Natural killer cell treated with Interleukin-12 subunit alpha and Interleukin-12 subunit beta and Interleukin-15 and Interleukin-18, amount 100 ng/mL, for 72 hours (primary cell): ENCODE measurements at regions not wholly inside any gene's neighbourhood (a gene's known extent, or its start where the extent isn't known, plus 50 kb on each side); places are given as distances from the start of the nearest gene placed in this dataset.
"Not testable (repeated sequence)": the region's sequence is repeated elsewhere in the genome, so short reads cannot be mapped to it uniquely, and the experiment has no call there.

ENCODE experiments used
- ATAC-seq, 2 donors: fragments of 150-1000 bp; cut with Tn5 transposase in 1 of 2; sonication (Bioruptor Pico), chemical (Tn5 transposase) in 1 of 2; 2 replicates each; pipeline ENCODE4 v1.10.0; 2021
- DNase-seq: peaks from one replicate; pipeline ENCODE4 v3.0.0; 2022; ENCODE audit warnings: low spot score
- H3K27ac Mint-ChIP-seq, 2 donors: 1 replicate in 1 of 2; 2 replicates in 1 of 2; pipeline ENCODE4 v1.8.0; 2022; ENCODE audit warnings: mixed read lengths in 2 of 2, mild to moderate bottlenecking in 1 of 2, moderate library complexity in 1 of 2
- H3K27me3 Mint-ChIP-seq, 2 donors: 1 replicate in 1 of 2; 2 replicates in 1 of 2; pipeline ENCODE4 v1.8.0; 2022; ENCODE audit warnings: mixed read lengths in 2 of 2
- H3K36me3 Mint-ChIP-seq: one replicate; pipeline ENCODE4 v1.8.0; 2022; ENCODE audit warnings: mixed read lengths
- H3K4me1 Mint-ChIP-seq, 2 donors: 1 replicate in 1 of 2; 2 replicates in 1 of 2; pipeline ENCODE4 v1.8.0; 2022; ENCODE audit warnings: low read depth in 2 of 2, mixed read lengths in 2 of 2, mild to moderate bottlenecking in 1 of 2
- H3K4me3 Mint-ChIP-seq: one replicate; pipeline ENCODE4 v1.8.0; 2022; ENCODE audit warnings: mixed read lengths
- H3K9me3 Mint-ChIP-seq: 2 replicates; pipeline ENCODE4 v1.8.0; 2022; ENCODE audit warnings: mixed read lengths

DNA sequence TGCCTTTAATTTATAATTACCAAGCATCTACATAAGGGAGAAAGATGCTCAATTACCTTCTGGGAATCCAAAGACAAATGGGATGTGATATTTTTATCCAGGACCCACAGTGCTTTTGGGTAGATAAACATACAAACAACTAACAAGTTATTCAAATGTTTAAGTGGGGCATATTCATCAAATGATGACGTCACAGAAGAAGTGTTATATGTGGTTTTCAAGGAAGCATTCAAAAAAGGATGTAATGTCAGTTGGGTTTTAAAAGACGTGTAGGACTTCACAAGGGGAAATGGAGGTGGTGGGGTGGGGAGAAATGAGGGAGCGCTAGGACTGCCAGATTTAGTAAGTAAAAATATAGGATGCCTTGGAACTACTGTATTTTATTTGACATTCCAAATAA is 915.9 kb downstream of the KCNA4 start:
- ATAC-seq (no peak), DNase-seq (no peak)
- no peak overlapping the region for H3K4me3 Mint-ChIP-seq
- H3K27ac Mint-ChIP-seq: no peak overlapping the region
- H3K4me1 Mint-ChIP-seq: no peaks in the 10 kb centered on the region
- H3K27me3 Mint-ChIP-seq: no peaks in the 10 kb centered on the region
- peaks cover 10% of the 10 kb centered on the region for H3K9me3 Mint-ChIP-seq
- H3K36me3 Mint-ChIP-seq: peaks cover 5% of the 10 kb centered on the region

DNA sequence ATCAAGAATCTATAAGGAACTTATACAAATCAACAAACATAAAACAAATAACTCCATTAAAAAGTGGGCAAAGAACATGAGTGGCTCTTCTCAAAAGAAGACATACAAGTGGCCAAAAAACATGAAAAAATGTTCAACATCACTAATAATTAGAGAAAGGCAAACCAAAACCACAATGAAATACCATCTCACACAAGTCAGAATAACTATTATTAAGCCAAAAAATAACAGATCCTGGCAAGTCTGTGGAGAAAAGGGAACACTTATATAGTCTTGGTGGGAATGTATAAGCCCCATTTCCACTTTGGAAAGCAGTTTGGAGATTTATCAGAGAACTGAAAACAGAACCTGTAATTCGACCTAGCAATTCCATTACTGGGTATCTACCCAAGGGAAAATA is 921.0 kb downstream of the KCNA4 start:
- H3K36me3 Mint-ChIP-seq: no peaks in the 10 kb centered on the region
- H3K27me3 Mint-ChIP-seq: no peaks in the 10 kb centered on the region
- H3K4me3 Mint-ChIP-seq: no peak overlapping the region
- peaks cover 3% of the 10 kb centered on the region for H3K9me3 Mint-ChIP-seq
- DNase-seq (no peak), ATAC-seq (no peak)
- H3K27ac Mint-ChIP-seq: no peak overlapping the region
- no peaks in the 10 kb centered on the region for H3K4me1 Mint-ChIP-seq

DNA sequence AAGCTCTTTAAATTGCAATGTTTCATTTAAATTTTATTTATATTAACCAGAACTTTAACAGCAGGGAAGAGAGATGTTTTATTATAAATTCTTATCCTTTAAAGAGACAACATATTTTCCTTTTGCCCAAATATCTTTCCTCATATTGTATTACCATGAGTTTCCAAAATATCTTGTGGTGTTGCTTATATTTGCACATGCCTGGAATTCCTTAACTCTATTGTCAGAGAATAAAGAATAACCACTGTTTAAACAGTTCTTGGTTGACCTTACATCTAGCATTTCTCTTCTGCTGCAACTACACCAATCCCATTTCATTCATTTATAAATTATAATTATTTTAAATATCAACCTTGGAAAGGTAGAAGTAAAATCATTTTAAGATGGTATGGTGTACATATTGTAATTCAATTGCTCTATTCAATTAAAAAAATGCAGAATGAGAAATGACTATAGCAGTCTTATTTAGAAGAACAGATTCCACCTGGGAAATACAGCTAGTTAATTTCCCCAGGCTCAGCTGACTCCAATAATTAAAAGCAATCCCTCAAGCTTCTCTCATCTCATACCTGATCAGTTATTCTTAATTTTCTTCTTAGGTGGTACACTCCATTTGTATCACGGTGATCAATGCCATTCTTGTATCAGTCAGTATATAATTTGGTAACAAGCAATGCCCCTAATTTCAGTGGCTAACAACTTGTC is 923.3 kb downstream of the KCNA4 start:
- H3K4me1 Mint-ChIP-seq: no peaks in the 10 kb centered on the region

DNA sequence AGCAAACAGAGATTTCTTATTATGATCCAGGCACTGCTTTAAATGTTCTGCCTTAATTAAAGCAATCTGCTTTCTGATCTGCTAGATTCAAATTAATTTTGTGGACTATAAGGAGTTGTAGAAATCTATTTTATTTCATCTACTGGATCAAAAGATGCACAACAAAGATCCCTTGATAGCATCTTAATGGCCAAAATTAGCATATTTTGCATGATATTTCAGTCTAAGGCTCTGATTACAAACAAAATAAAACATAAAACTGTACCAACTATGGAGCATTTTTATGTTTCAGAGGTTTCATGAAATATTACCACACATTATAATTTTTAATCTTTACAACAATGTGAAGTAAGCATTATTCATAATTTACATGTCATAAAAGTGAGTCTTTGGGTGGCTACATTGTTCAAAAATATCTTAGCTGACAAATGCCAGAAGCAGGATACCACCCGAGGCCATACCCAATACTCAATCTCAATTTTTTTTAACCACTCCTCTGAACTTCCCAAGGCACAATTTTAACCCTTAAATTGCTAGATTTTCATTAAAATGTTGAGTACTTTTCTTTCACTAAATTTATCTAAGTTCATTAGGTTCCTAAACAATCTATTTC is 929.5 kb downstream of the KCNA4 start:
- H3K9me3 Mint-ChIP-seq: peaks cover 14% of the 10 kb centered on the region
- H3K4me3 Mint-ChIP-seq: no peak overlapping the region
- H3K36me3 Mint-ChIP-seq: no peaks in the 10 kb centered on the region
- no peaks in the 10 kb centered on the region for H3K27me3 Mint-ChIP-seq
- DNase-seq (no peak), ATAC-seq (no peak)
- H3K4me1 Mint-ChIP-seq: no peaks in the 10 kb centered on the region
- H3K27ac Mint-ChIP-seq: no peak overlapping the region

More for the DNA sequence above, 923.3 kb downstream of the KCNA4 start:
- Mint-ChIP-seq H3K36me3 (no peaks in the 10 kb centered on the region), H3K27ac (no peak overlapping the region), H3K27me3 (no peaks in the 10 kb centered on the region), H3K9me3 (peaks cover 3% of the 10 kb centered on the region), H3K4me3 (no peak overlapping the region)
- DNase-seq (no peak), ATAC-seq (no peak)

DNA sequence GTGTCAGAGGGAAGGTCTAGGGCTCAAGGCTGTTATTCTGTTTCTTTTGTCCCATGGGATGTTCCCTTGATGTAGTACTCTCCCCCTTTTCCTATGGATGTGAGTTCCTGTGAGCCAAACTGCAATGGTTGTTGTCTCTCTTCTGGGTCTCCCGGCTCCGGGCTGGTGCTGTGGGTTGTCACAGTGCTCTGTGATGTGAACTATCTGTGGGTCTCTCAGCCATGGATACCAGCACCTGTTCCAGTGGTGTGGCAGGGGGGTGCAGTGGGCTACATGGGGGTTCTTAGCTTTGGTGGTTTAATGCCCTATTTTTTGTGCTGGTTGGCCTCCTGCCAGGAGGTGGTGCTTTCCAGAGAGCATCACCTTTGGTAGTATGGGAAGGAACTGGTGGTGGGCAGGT is 941.1 kb downstream of the KCNA4 start:
- Mint-ChIP-seq H3K27ac (no peak overlapping the region), H3K4me3 (no peak overlapping the region), H3K36me3 (peaks cover 14% of the 10 kb centered on the region), H3K4me1 (no peaks in the 10 kb centered on the region), H3K9me3 (peaks cover 48% of the 10 kb centered on the region), H3K27me3 (no peaks in the 10 kb centered on the region)
- ATAC-seq (no peak), DNase-seq (no peak)

DNA sequence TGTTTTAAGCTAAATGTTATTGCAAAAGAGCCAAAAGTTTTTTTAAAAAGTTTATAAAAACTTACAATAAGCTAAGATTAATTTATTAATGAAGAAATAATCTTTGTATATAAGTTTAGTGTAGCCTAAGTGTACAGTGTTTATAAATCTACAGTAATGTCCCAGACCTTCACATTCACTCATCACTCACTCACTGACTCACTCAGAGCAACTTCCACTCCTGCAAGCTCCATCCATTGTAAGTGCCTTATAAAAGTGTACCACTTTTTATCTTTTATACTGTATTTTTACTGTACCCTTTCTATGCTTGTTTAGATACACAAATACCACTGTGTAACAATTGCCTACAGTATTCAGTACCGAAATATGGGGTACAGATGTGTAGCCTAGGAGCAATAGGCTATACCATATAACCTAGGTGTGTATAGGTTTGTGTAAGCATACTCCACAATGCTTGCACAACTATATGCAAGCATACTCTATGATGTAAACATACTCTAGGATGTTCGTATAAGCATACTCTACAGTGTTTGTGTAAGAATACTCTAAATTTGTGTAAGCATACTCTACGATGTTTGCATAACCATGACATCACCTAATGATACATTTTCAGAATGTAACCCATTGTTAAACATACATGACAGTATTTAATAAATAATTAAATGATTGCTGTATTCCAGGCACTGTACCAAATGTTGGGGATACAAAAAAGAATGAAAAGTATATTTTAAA is 953.0 kb downstream of the KCNA4 start:
- ATAC-seq (no peak), DNase-seq (no peak)

DNA sequence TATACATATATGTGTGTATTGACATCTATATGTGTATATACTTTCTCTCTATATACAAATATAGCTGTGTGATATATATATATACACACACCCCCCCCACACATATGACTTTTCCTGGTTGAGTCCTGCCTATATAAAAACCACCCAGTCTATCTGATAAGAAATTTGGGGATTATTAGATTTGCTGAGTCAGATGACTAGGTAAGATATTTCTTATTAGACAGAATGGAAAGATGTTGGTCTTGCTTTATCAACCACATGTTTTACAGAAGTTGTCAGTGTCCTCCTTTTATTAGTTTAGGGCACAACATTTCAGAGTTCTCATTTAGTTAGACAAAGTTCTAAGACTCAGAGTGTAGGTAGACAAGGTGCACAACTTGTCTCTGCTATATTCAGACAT is 953.3 kb downstream of the METTL15 start:
- ATAC-seq: no peak
- H3K36me3 Mint-ChIP-seq: peaks cover 10% of the 10 kb centered on the region

More for the DNA sequence above, 953.0 kb downstream of the KCNA4 start:
- H3K4me3 Mint-ChIP-seq: no peak overlapping the region
- H3K4me1 Mint-ChIP-seq: no peaks in the 10 kb centered on the region
- H3K27ac Mint-ChIP-seq: no peak overlapping the region
- H3K27me3 Mint-ChIP-seq: no peaks in the 10 kb centered on the region
- peaks cover 17% of the 10 kb centered on the region for H3K9me3 Mint-ChIP-seq
- H3K36me3 Mint-ChIP-seq: peaks cover 8% of the 10 kb centered on the region

DNA sequence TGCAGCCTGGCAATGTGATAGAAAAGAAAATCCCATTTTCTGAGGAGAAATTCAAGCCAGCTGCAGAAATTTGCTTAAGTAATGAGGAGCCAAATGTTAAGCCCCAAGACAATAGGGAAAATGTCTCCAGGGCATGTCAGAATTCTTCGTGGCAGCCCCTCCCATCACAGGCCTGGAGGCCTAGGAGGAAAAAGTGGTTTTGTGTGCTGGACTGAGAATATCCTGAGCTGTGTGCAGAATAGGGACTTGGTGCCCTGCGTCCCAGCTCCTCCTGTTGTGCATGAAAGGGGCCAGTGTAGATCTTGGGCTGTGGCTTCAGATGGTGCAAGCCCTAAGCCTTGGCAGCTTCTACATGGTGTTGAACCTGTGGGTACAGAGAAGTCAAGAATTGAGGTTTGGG is 948.3 kb downstream of the METTL15 start:
- H3K9me3 Mint-ChIP-seq: peaks cover 29% of the 10 kb centered on the region
- not testable (repeated sequence) for H3K4me1 Mint-ChIP-seq, H3K36me3 Mint-ChIP-seq, H3K27me3 Mint-ChIP-seq, H3K4me3 Mint-ChIP-seq, H3K27ac Mint-ChIP-seq, DNase-seq, ATAC-seq

More for the DNA sequence above, 953.3 kb downstream of the METTL15 start:
- no peak for DNase-seq
- Mint-ChIP-seq H3K9me3 (peaks cover 21% of the 10 kb centered on the region), H3K27me3 (no peaks in the 10 kb centered on the region), H3K4me1 (no peaks in the 10 kb centered on the region), H3K4me3 (no peak overlapping the region), H3K27ac (no peak overlapping the region)

DNA sequence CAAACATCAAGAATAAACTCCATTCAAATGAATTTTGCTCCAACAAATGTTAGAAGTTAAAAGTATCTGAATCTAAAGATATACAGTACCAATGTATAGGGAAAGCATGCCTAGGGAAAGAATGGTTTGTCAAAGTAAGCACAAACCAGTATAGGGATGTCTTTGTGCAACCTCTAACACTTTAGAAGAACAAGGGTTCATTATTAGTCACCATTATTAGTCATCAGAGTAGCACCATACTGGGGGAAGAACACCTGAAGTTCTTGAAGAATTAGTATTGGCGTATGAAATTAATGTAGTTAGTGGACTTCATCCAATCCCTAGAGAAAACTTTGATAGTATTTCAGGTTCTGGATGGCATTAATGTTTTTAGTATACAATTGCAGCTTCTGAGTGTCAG is 943.7 kb downstream of the METTL15 start:
- H3K9me3 Mint-ChIP-seq: peaks cover 28% of the 10 kb centered on the region
- ATAC-seq (no peak), DNase-seq (no peak)
- no peak overlapping the region for H3K4me3 Mint-ChIP-seq
- peaks cover 17% of the 10 kb centered on the region for H3K36me3 Mint-ChIP-seq
- H3K27me3 Mint-ChIP-seq: no peaks in the 10 kb centered on the region
- no peak overlapping the region for H3K27ac Mint-ChIP-seq
- H3K4me1 Mint-ChIP-seq: no peaks in the 10 kb centered on the region

DNA sequence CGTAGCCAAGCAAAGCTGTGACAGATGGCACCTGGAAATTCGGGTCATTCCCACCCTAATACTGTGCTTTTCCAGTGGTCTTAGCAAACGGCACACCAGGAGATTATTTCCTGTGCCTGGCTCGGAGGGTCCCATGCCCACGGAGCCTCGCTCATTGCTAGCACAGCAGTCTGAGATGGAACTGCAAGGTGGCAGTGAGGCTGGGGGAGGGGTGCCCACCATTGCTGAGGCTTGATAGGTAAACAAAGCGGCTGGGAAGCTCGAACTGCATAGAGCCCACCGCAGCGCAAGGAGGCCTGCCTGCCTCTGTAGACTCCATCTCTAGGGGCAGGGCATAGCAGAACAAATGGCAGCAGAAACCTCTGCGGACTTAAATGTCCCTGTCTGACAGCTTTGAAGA is 942.8 kb downstream of the METTL15 start:
- ATAC-seq, H3K4me3 Mint-ChIP-seq, H3K27ac Mint-ChIP-seq, H3K27me3 Mint-ChIP-seq, DNase-seq, H3K4me1 Mint-ChIP-seq: not testable (repeated sequence)
- peaks cover 25% of the 10 kb centered on the region for H3K9me3 Mint-ChIP-seq
- H3K36me3 Mint-ChIP-seq: peaks cover 17% of the 10 kb centered on the region

DNA sequence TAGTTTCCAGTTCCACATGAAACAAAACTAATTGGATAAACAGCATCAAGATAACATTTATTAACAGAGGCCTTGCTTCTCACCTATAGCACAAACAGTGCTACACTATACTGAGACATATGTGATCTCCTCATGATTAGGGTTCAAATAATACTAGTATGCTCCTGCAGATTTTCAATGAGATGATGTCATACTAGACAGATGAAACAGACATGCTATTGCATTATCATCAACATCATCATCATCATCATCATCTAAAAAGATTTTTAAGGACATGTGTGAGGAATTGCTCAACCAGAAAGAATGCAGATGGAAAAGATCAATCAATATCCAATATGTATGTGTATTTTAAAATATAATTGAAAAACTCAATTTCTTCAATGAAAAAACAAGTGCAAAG is 932.3 kb downstream of the METTL15 start:
- peaks cover 34% of the 10 kb centered on the region for H3K9me3 Mint-ChIP-seq
- no peaks in the 10 kb centered on the region for H3K36me3 Mint-ChIP-seq
- H3K27ac Mint-ChIP-seq: no peak overlapping the region
- DNase-seq (no peak), ATAC-seq (no peak)
- H3K4me1 Mint-ChIP-seq: no peaks in the 10 kb centered on the region
- no peaks in the 10 kb centered on the region for H3K27me3 Mint-ChIP-seq
- H3K4me3 Mint-ChIP-seq: no peak overlapping the region

DNA sequence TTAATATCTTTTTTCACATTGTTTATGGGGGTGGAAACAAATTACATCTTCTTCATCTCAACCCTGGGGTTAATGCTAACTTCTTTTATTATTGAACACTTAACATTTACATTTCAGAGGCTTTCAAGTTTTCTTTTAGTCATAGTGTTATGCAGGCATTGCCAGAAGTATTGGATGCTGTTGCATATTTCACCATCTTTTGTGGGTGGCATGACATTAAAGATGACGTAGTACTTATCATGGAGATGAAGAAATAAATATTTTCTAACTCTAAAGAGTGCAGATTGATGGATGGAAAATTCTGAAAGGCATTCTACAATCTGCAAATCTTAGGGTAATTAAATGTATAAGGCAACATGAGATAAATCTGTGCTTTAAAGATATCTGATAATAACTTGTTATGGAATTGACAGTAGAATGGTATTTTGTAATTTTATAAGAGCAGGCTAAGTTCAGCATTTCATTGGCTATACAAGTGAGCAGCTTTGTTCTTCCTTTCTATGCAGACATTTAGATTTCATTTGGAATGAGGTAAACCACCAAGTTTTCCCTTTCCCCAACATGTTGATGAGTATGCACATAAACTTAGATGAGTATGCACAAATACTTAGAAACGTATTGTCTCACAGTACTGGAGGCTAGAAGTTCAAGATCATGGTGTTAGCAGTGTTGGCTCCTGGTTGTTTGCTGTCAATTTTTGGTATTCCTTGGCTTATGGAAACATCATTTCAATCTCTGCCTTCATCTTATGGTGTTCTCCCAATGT is 924.4 kb downstream of the METTL15 start:
- Mint-ChIP-seq H3K4me1 (no peaks in the 10 kb centered on the region), H3K27me3 (no peaks in the 10 kb centered on the region), H3K27ac (no peak overlapping the region), H3K36me3 (peaks cover 5% of the 10 kb centered on the region), H3K4me3 (no peak overlapping the region), H3K9me3 (peaks cover 15% of the 10 kb centered on the region)
- ATAC-seq (no peak), DNase-seq (no peak)

DNA sequence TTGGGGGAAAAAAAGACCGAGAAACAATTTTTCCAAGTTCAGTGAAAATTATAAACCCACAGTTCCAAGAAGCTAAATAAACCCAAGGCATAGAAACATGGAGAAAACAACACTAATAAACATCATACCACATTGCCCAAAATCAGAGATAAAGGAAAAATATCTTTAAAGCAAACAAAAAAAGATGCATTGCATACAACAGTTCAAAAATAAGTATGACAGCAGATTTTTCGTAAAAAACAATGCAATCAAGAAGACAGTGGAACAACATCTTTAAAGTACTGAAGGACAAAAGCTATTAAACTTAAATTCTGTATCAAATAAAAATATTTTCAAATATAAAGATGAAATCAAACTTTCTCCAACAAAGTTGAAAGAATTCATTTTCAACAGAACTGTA is 921.3 kb downstream of the METTL15 start:
- DNase-seq: no peak
- Mint-ChIP-seq H3K27me3 (no peaks in the 10 kb centered on the region), H3K4me1 (no peaks in the 10 kb centered on the region), H3K36me3 (peaks cover 9% of the 10 kb centered on the region), H3K27ac (no peak overlapping the region), H3K9me3 (peaks cover 8% of the 10 kb centered on the region), H3K4me3 (no peak overlapping the region)
- ATAC-seq: no peak

DNA sequence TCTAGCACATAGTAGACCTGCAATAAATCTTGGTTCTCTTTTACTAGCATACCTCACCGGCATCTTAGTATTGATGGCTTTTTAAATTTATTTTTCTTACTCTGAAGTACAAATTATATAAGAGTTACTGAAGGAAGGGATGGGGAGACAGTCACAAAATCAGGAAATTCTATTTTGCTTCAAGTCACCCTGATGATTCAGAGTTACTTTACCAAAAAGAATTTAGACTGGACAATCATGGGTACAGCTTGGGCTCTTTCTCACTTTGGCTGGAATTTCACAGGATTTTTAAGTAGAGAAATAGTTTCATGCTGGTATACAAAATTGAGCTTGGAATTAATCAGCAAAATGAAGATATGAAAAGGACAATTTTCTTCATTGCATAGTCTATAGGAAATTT is 919.2 kb downstream of the METTL15 start:
- H3K9me3 Mint-ChIP-seq: peaks cover 10% of the 10 kb centered on the region
- ATAC-seq (no peak), DNase-seq (no peak)
- no peaks in the 10 kb centered on the region for H3K4me1 Mint-ChIP-seq
- no peak overlapping the region for H3K27ac Mint-ChIP-seq
- H3K27me3 Mint-ChIP-seq: no peaks in the 10 kb centered on the region
- peaks cover 9% of the 10 kb centered on the region for H3K36me3 Mint-ChIP-seq
- H3K4me3 Mint-ChIP-seq: no peak overlapping the region
